BE2C (cell line): ENCODE measurements at regions not wholly inside any gene's neighbourhood (a gene's known extent, or its start where the extent isn't known, plus 50 kb on each side); places are given as distances from the start of the nearest gene placed in this dataset.

ENCODE experiments used
- DNase-seq: peaks from one replicate; pipeline ENCODE4 v3.0.0-alpha.2; 2020
- H3K27me3 ChIP-seq: fragments of 250-450 bp; sonication (Bioruptor Pico); 2 replicates; pipeline ENCODE4 v1.5.1; 2020; ENCODE audit warnings: mild to moderate bottlenecking
- H3K36me3 ChIP-seq: fragments of 250-450 bp; sonication (Bioruptor Pico); 2 replicates; pipeline ENCODE4 v1.5.1; 2020; ENCODE audit warnings: mild to moderate bottlenecking
- H3K4me1 ChIP-seq: fragments of 250-450 bp; sonication (Bioruptor Pico); 2 replicates; pipeline ENCODE4 v1.5.1; 2020
- H3K4me3 ChIP-seq: 2 replicates; pipeline ENCODE4 v1.5.1; 2011; ENCODE audit warnings: low read depth, low read length
- H3K9me3 ChIP-seq: fragments of 250-450 bp; sonication (Bioruptor Pico); 2 replicates; pipeline ENCODE4 v1.5.1; 2020
- TF ChIP-seq, protein P1 (sequence below): IDR thresholded peaks from 2 replicates; pipeline ENCODE4 v1.5.1; 2012; ENCODE audit warnings: mild to moderate bottlenecking, low read depth, low read length

DNA sequence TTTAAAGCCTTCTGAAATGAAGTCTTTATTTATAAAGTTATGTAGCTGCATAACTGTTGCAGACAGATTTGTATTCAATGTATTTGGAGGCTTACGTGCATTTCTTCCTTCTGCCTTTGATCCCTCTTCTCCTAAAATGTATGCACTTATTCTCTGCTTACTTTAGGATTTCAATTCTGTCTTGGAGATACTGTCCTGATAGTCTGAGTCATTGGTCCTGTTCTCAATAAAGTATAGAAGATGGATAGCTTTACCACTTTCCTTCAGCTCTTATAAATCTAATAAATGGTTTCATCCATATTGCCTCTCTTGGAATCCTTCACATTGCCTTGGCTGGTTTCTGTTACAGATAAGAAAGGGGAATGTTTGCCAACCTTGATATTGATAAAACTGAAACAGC is 430.1 kb upstream of the CAMK1G start:
- H3K4me1 ChIP-seq = no peaks in the 10 kb centered on the region
- no peak for DNase-seq

DNA sequence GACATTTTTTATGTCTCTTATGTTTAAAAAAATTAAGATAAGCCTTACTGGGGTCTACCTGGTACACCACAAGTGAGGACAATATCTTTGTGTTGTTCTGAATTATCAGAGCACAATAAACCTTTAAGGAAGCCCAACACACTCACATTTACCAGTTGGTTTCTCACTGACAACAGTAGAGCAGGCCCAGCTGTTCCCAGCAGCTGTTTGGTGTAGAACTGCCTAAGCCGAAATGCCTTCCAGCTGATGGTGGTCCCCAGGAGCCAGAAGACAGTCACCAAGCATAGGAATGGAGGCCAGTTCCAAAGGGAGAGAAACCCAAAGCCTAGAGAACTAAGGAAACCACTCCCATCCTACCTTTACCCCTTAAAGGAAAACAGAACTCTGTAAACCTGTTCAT is 428.6 kb upstream of the CAMK1G start:
- H3K9me3 ChIP-seq = no peaks in the 10 kb centered on the region
- H3K4me1 ChIP-seq = peaks cover 4% of the 10 kb centered on the region
- no peaks in the 10 kb centered on the region for H3K36me3 ChIP-seq
- no peaks in the 10 kb centered on the region for H3K27me3 ChIP-seq
- DNase-seq = no peak
- H3K4me3 ChIP-seq = no peak overlapping the region
- TF ChIP-seq, protein P1, sequence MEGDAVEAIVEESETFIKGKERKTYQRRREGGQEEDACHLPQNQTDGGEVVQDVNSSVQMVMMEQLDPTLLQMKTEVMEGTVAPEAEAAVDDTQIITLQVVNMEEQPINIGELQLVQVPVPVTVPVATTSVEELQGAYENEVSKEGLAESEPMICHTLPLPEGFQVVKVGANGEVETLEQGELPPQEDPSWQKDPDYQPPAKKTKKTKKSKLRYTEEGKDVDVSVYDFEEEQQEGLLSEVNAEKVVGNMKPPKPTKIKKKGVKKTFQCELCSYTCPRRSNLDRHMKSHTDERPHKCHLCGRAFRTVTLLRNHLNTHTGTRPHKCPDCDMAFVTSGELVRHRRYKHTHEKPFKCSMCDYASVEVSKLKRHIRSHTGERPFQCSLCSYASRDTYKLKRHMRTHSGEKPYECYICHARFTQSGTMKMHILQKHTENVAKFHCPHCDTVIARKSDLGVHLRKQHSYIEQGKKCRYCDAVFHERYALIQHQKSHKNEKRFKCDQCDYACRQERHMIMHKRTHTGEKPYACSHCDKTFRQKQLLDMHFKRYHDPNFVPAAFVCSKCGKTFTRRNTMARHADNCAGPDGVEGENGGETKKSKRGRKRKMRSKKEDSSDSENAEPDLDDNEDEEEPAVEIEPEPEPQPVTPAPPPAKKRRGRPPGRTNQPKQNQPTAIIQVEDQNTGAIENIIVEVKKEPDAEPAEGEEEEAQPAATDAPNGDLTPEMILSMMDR = no peak

More for the DNA sequence above, 430.1 kb upstream of the CAMK1G start:
- Histone ChIP-seq H3K9me3 (no peaks in the 10 kb centered on the region), H3K36me3 (no peaks in the 10 kb centered on the region), H3K4me3 (no peak overlapping the region), H3K27me3 (no peaks in the 10 kb centered on the region)
- TF ChIP-seq, protein P1 = no peak

DNA sequence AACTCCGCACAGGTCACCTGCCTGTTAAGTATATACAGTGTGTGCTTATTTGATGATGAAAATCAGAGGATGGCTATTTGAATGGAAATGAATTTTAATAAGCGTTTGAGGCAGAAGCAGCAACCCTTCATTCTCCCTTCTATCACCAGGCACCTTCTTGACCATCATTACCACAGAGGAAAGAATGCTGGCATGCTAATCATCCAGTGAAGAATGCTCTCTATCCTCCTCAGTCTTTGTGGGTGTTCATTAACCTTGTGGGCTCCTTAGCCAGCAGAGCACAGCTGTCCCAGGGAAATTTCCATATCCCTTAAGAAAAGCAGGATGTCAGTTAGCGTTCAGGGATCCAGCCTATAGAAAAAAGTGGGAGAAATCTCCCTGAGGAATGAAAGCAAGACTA is 428.0 kb upstream of the CAMK1G start:
- H3K36me3 ChIP-seq = no peaks in the 10 kb centered on the region
- DNase-seq = no peak
- TF ChIP-seq, protein P1 = no peak
- no peaks in the 10 kb centered on the region for H3K9me3 ChIP-seq
- no peaks in the 10 kb centered on the region for H3K27me3 ChIP-seq
- H3K4me3 ChIP-seq = no peak overlapping the region
- peaks cover 5% of the 10 kb centered on the region for H3K4me1 ChIP-seq

DNA sequence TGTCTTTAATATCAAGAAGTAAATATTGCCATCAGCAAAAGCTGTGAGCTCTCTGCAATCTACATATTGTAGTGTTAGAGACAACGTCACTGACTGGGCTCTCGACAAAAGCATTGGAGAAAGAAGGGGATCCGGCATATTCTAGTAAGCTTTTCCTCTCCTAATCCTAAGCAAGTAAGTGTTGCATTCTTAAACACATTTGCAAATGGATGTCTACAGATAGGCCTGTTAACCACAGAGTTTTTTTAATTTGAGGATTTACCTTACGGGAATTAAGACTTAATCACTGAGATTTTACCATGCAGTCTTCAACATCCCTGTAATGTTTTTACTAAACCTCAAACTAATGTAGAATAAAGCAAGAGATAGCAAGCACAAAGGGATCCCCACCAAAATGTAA is 426.5 kb upstream of the CAMK1G start:
- no peak overlapping the region for H3K4me3 ChIP-seq
- DNase-seq = no peak
- H3K36me3 ChIP-seq = no peaks in the 10 kb centered on the region
- H3K27me3 ChIP-seq = no peaks in the 10 kb centered on the region
- H3K4me1 ChIP-seq = peaks cover 5% of the 10 kb centered on the region
- no peaks in the 10 kb centered on the region for H3K9me3 ChIP-seq
- TF ChIP-seq, protein P1 = no peak

DNA sequence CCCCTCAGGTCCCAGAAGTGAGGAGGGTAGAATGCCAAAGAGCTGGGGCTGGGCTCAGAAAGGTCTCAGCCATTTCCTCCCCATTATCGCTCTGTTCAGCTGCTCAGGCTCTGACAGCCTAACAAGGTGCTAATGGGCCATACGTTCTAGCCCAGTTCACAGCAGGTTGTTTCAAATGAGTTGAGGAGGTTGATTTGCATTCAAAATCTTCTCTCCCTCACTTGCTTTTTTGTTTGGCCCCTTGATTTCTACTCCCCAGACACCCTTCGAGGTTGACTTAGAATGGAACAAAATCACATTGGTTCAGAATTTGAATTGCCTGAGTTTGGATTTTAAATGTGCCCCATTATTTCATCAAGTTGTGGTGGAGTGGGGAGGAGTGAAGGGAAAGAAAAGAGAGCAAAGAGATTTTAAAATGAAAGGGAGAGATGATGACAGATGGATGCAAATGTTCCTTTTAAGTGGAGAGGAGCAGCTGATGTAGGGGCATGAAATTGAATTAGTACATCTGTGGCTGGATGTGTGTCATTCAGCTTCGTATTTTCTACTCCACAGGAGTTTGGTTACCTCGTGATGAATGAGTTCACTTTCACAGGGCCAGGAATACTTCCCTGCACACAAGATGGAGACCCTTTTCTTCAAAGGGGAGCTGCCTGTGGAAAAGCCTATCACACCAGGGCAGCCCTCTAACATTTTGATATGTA is 425.8 kb upstream of the CAMK1G start:
- H3K4me3 ChIP-seq = no peak overlapping the region
- no peaks in the 10 kb centered on the region; the same call in 1 of the 2 replicates for H3K9me3 ChIP-seq
- DNase-seq = no peak
- no peaks in the 10 kb centered on the region for H3K27me3 ChIP-seq
- H3K36me3 ChIP-seq = no peaks in the 10 kb centered on the region
- TF ChIP-seq, protein P1 = no peak
- peaks cover 5% of the 10 kb centered on the region for H3K4me1 ChIP-seq

DNA sequence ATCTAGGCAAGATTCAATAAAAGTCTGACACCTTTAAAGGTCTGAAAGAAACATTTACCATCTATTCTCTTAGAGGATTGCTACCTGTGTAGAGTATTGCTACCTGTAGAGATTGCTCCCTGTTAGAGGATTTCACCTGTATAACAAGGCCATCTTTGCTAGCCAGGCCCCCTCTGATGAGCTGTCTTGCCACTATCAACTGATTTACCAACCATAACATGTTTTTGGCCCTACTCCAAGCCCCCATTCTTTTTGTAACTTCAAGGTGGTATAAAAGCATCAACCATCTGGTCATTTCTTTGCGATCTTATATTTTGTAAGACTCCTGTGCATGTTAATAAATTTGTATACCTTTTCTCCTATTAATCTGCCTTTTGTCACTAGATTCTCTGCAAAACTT is 424.7 kb upstream of the CAMK1G start:
- H3K4me1 ChIP-seq = peaks cover 5% of the 10 kb centered on the region
- no peak overlapping the region for H3K4me3 ChIP-seq
- no peaks in the 10 kb centered on the region for H3K27me3 ChIP-seq
- H3K36me3 ChIP-seq = no peaks in the 10 kb centered on the region
- TF ChIP-seq, protein P1 = no peak
- no peak for DNase-seq
- no peaks in the 10 kb centered on the region; the same call in 1 of the 2 replicates for H3K9me3 ChIP-seq
